SIG-M5 (cell line): ENCODE measurements at regions not wholly inside any gene's neighbourhood (a gene's known extent, or its start where the extent isn't known, plus 50 kb on each side); places are given as distances from the start of the nearest gene placed in this dataset.
"Not testable (repeated sequence)": the region's sequence is repeated elsewhere in the genome, so short reads cannot be mapped to it uniquely, and the experiment has no call there.

Source experiments
- DNase-seq: peaks from one replicate; lab custom pipeline; 2025; lab: John Stamatoyannopoulos, UW

GRCh38 chr12:84382486-84382885 lies 530.1 kb downstream of the SLC6A15 start:
- DNase-seq: not testable (repeated sequence)

GRCh38 chr12:84376320-84376719 lies 536.3 kb downstream of the SLC6A15 start:
- DNase-seq: no peak

- DNase-seq: no peak
Measured at GRCh38 chr12:84375449-84376170, 537.0 kb downstream of the SLC6A15 start.

GRCh38 chr12:84362552-84362897 lies 550.1 kb downstream of the SLC6A15 start:
- DNase-seq: no peak

GRCh38 chr12:84361651-84362551 lies 550.7 kb downstream of the SLC6A15 start:
- DNase-seq: no peak

- no peak for DNase-seq
Measured at GRCh38 chr12:84357314-84357713, 555.3 kb downstream of the SLC6A15 start.

GRCh38 chr12:84356224-84356623 lies 556.4 kb downstream of the SLC6A15 start:
- DNase-seq: no peak

- no peak for DNase-seq
Measured at GRCh38 chr12:84355561-84355960, 557.0 kb downstream of the SLC6A15 start.

- DNase-seq: no peak
Measured at GRCh38 chr12:84348582-84348981, 564.0 kb downstream of the SLC6A15 start.

- DNase-seq: no peak
Measured at GRCh38 chr12:84341467-84342193, 571.0 kb downstream of the SLC6A15 start.

- DNase-seq: no peak
Measured at GRCh38 chr12:84336231-84336630, 576.4 kb downstream of the SLC6A15 start.

- no peak for DNase-seq
Measured at GRCh38 chr12:84329938-84330337, 582.7 kb downstream of the SLC6A15 start.

GRCh38 chr12:84315926-84316325 lies 596.7 kb downstream of the SLC6A15 start:
- DNase-seq: no peak

GRCh38 chr12:84313323-84313675 lies 599.3 kb downstream of the SLC6A15 start:
- no peak for DNase-seq

GRCh38 chr12:84308211-84308610 lies 604.4 kb downstream of the SLC6A15 start:
- DNase-seq: no peak

GRCh38 chr12:84305144-84305543 lies 607.5 kb downstream of the SLC6A15 start:
- no peak for DNase-seq

GRCh38 chr12:84294246-84294645 lies 618.4 kb downstream of the SLC6A15 start:
- DNase-seq: no peak

GRCh38 chr12:84290168-84290567 lies 622.4 kb downstream of the SLC6A15 start:
- no peak for DNase-seq

- no peak for DNase-seq
Measured at GRCh38 chr12:84277986-84278385, 634.6 kb downstream of the SLC6A15 start.

- DNase-seq: no peak
Measured at GRCh38 chr12:84276215-84276614, 636.4 kb downstream of the SLC6A15 start.

- no peak for DNase-seq
Measured at GRCh38 chr12:84272324-84272723, 640.3 kb downstream of the SLC6A15 start.

- no peak for DNase-seq
Measured at GRCh38 chr12:84270470-84271140, 642.0 kb downstream of the SLC6A15 start.
